Subcutaneous abdominal adipose tissue (tissue), 5 donors: ENCODE measurements at regions not wholly inside any gene's neighbourhood (a gene's known extent, or its start where the extent isn't known, plus 50 kb on each side); places are given as distances from the start of the nearest gene placed in this dataset.

Experiments
- H3K27ac ChIP-seq: one replicate; pipeline ENCODE4 v1.7.0; 2013; ENCODE audit warnings: low read depth, mild to moderate bottlenecking, inconsistent platforms, low read length, moderate library complexity
- H3K27me3 ChIP-seq, 5 donors: one replicate each; pipeline ENCODE4 v1.7.0; 2013; ENCODE audit warnings: low read length in 5 of 5, inconsistent platforms in 1 of 5; ENCODE audit not compliant: control insufficient read depth in 5 of 5, insufficient read depth in 4 of 5
- H3K36me3 ChIP-seq, 5 donors: one replicate each; pipeline ENCODE4 v1.7.0; 2013; ENCODE audit warnings: low read length in 5 of 5; ENCODE audit not compliant: control insufficient read depth in 5 of 5, insufficient read depth in 5 of 5
- H3K4me1 ChIP-seq, 5 donors: one replicate each; pipeline ENCODE4 v1.7.0; 2013; ENCODE audit warnings: low read length in 5 of 5, mild to moderate bottlenecking in 3 of 5, moderate library complexity in 1 of 5; ENCODE audit not compliant: control insufficient read depth in 5 of 5, insufficient read depth in 5 of 5
- H3K4me3 ChIP-seq, 5 donors: one replicate each; pipeline ENCODE4 v1.7.0; 2013; ENCODE audit warnings: low read length in 5 of 5, low read depth in 1 of 5
- H3K9ac ChIP-seq, 5 donors: one replicate each; pipeline ENCODE4 v1.7.0; 2013; ENCODE audit warnings: low read length in 5 of 5, mild to moderate bottlenecking in 4 of 5, moderate library complexity in 3 of 5
- H3K9me3 ChIP-seq, 5 donors: one replicate each; pipeline ENCODE4 v1.7.0; 2013; ENCODE audit warnings: low read length in 5 of 5; ENCODE audit not compliant: control insufficient read depth in 5 of 5
- donor health status: healthy.
- donor health status: healthy.
- donor health status: healthy.
- donor health status: healthy.
- donor health status: healthy.

- H3K9ac ChIP-seq = no peak overlapping the region
Measured at GRCh38 chr9:89670114-89670513, 65.3 kb downstream of the GADD45G start.

GRCh38 chr9:89670801-89671434 lies 66.1 kb downstream of the GADD45G start:
- Histone ChIP-seq H3K9ac (no peak overlapping the region), H3K4me1 (peaks cover 2 to 15% (median 14%) of the 10 kb centered on the region in 5 donors), H3K27me3 (no peaks in the 10 kb centered on the region), H3K4me3 (no peak overlapping the region), H3K27ac (no peak overlapping the region), H3K9me3 (no peaks in the 10 kb centered on the region), H3K36me3 (no peaks in the 10 kb centered on the region)

More at GRCh38 chr9:89670114-89670513, 65.3 kb downstream of the GADD45G start:
- Histone ChIP-seq H3K36me3 (no peaks in the 10 kb centered on the region), H3K27ac (no peak overlapping the region), H3K4me3 (no peak overlapping the region), H3K27me3 (no peaks in the 10 kb centered on the region), H3K9me3 (no peaks in the 10 kb centered on the region), H3K4me1 (peaks cover 0 to 7% (median 6%) of the 10 kb centered on the region in 5 donors)

- Histone ChIP-seq H3K36me3 (no peaks in the 10 kb centered on the region), H3K27ac (no peak overlapping the region), H3K4me3 (no peak overlapping the region), H3K4me1 (peaks cover 2 to 24% (median 19%) of the 10 kb centered on the region in 5 donors), H3K9me3 (no peaks in the 10 kb centered on the region), H3K27me3 (no peaks in the 10 kb centered on the region), H3K9ac (no peak overlapping the region)
Measured at GRCh38 chr9:89674667-89675057, 69.8 kb downstream of the GADD45G start.

- no peaks in the 10 kb centered on the region for H3K36me3 ChIP-seq
- H3K27ac ChIP-seq = no peak overlapping the region
- H3K9ac ChIP-seq = no peak overlapping the region
- no peaks in the 10 kb centered on the region for H3K27me3 ChIP-seq
- peaks cover 2 to 24% (median 19%) of the 10 kb centered on the region in 5 donors for H3K4me1 ChIP-seq
- H3K9me3 ChIP-seq = no peaks in the 10 kb centered on the region
- H3K4me3 ChIP-seq = no peak overlapping the region
Measured at GRCh38 chr9:89675058-89675742, 70.4 kb downstream of the GADD45G start.

GRCh38 chr9:89676281-89676680 lies 71.5 kb downstream of the GADD45G start:
- H3K27ac ChIP-seq = no peak overlapping the region
- peaks cover 2 to 24% (median 19%) of the 10 kb centered on the region in 5 donors for H3K4me1 ChIP-seq
- no peak overlapping the region for H3K4me3 ChIP-seq
- H3K9ac ChIP-seq = no peak overlapping the region
- no peaks in the 10 kb centered on the region for H3K36me3 ChIP-seq
- no peaks in the 10 kb centered on the region for H3K27me3 ChIP-seq
- no peaks in the 10 kb centered on the region for H3K9me3 ChIP-seq

GRCh38 chr9:89677702-89678395 lies 73.0 kb downstream of the GADD45G start:
- H3K36me3 ChIP-seq = no peaks in the 10 kb centered on the region
- H3K4me3 ChIP-seq = no peak overlapping the region
- no peak overlapping the region for H3K27ac ChIP-seq
- H3K9me3 ChIP-seq = no peaks in the 10 kb centered on the region
- no peak overlapping the region for H3K9ac ChIP-seq
- H3K27me3 ChIP-seq = no peaks in the 10 kb centered on the region
- peaks cover 2 to 24% (median 19%) of the 10 kb centered on the region in 5 donors for H3K4me1 ChIP-seq

GRCh38 chr9:89678396-89679015 lies 73.7 kb downstream of the GADD45G start:
- Histone ChIP-seq H3K27ac (no peak overlapping the region), H3K4me3 (no peak overlapping the region), H3K9ac (no peak overlapping the region), H3K36me3 (no peaks in the 10 kb centered on the region), H3K9me3 (no peaks in the 10 kb centered on the region), H3K27me3 (no peaks in the 10 kb centered on the region), H3K4me1 (peaks cover 2 to 24% (median 19%) of the 10 kb centered on the region in 5 donors)

GRCh38 chr9:89679016-89679415 lies 74.2 kb downstream of the GADD45G start:
- H3K9me3 ChIP-seq = no peaks in the 10 kb centered on the region
- H3K36me3 ChIP-seq = no peaks in the 10 kb centered on the region
- H3K27me3 ChIP-seq = no peaks in the 10 kb centered on the region
- H3K27ac ChIP-seq = no peak overlapping the region
- H3K9ac ChIP-seq = no peak overlapping the region
- no peak overlapping the region for H3K4me3 ChIP-seq
- H3K4me1 ChIP-seq = peaks cover 2 to 24% (median 19%) of the 10 kb centered on the region in 5 donors

- Histone ChIP-seq H3K27me3 (no peaks in the 10 kb centered on the region), H3K9ac (no peak overlapping the region), H3K9me3 (no peaks in the 10 kb centered on the region), H3K4me1 (peaks cover 2 to 27% (median 17%) of the 10 kb centered on the region in 5 donors), H3K4me3 (no peak overlapping the region), H3K36me3 (no peaks in the 10 kb centered on the region), H3K27ac (no peak overlapping the region)
Measured at GRCh38 chr9:89679581-89679980, 74.8 kb downstream of the GADD45G start.
